ENCODE measurements at regions not wholly inside any gene's neighbourhood (a gene's known extent, or its start where the extent isn't known, plus 50 kb on each side); places are given as distances from the start of the nearest gene placed in this dataset.

- DNase-seq, result no peak
These were observed 49.9 kb upstream of the ATP2B2 start for GRCh38 chr3:10555263-10555662.

GRCh38 chr3:10556312-10556711 lies 50.9 kb upstream of the ATP2B2 start:
- no peak for DNase-seq

DNA sequence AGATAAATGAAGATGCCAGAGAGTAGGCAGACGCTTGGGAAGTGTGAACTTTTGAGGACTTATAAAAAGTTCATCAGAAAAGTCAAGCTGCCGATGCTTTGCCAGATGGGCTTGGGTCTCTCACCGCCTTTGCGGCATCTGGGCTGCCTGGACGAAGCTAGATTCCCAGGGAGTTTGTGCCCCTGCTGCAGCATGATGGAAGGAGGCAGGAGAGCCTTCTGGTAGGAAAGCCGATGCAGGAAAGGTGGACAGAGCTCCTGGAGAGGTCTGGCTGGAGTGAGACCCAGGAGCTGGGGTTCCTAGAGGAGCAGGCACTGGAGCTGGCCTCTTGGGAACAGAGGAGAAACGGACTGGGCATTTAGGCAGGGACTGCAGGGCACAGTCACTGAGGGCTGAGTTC lies 51.9 kb upstream of the ATP2B2 start:
- DNase-seq, result no peak

GRCh38 chr3:10557781-10558373 lies 52.5 kb upstream of the ATP2B2 start:
- no peak for DNase-seq

- DNase-seq, result no peak
These were observed 53.4 kb upstream of the ATP2B2 start for GRCh38 chr3:10558736-10559135.

DNA sequence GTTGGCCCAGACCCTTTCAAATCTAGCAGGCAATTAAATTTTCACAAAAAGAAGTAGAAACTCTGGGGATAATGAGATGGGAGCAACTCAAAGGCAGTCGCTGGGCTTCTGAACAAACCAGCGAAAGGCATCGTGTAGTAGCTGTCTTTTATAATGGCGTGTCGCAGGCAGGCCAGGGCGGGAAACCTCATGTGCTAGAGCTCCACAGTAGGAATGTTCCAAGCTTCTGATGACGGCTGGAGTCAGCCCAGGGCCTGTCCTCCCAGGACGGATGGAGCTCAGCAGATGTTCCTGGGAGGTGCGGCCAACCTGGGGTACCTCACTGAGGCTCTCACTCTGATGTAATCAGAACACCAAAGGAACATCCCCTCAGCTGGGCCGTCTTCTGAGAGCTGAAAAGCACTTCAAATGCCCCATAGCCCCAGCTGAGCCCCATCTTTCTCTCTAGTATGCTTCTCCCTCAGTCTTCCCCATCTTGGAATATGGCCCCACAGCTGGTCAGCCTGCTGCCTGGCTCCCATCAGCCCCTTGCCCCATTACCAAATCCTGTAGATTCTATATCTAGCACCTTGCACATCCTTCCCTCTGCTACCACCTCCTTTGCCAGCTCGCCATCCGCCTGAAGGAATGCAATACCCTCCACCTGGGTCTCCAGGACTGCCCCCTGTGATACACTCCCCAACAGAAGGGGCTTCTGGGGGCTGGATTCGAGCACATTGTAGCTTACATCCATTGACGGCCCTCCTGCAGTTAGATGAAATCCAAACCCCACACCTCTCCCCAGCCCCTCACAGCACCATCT lies 54.9 kb upstream of the ATP2B2 start:
- no peak for DNase-seq

DNA sequence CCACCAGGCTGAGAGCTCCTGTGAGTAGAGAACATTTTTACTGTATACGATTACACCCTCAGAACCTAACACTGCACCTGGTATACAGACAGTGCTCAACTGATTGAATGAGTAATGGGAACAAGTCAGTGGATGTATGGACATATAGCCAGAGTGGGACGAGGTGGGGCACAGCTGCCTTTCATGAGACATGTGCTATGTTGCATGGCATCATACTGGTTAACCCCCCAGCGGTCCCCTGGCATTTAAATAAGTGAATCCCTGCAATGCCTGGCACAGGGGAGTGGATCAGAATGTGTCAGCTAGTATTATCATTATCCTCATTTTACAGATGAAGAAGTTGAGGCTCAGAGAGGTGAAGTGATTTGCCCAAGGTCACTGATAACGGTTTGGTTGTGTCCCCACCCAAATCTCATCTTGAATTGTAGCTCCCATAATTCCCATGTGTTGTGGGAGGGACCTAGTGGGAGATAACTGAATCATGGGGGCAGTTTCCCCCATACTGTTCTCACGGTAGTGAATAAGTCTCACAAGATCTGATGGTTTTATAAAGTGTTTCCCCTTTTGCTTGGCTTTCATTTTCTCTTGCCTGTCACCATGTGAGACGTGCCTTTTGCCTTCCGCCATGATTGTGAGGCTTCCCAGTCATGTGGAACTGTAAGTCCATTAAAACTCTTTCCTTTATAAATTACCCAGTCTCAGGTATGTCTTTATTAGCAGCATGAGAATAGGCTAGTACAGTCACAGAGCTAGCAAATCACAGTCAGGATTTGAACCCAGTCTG lies 56.0 kb upstream of the ATP2B2 start:
- DNase-seq, result no peak

DNA sequence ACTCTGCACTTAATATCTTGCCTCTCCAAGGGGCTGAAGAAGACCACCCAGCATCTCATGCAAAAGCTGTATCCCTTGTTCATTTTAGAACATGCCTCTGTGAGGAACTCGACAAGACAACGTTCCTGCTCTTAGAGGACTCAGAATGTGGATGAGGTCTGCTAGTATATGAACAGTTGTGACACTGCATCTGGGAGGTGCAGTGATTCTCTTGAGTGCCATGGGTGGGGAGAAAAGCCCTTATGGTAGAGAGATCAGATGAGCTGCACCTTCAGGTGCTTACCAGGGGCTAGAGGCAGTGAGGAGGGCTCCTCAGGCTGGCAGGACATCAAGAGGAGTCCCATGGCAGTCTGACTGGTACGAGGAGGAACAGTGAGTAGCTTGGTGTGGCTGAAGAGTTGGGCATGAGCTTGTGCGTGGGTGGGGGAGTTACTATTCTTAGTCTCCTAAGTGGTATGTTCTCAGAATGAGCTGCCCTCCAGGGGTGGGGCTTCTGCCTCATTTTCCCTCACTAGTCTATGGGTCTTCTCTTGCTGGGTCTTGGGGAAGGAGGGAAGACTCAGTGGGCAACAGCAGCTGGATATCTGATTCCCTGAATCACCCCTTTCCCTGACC lies 56.7 kb upstream of the ATP2B2 start:
- no peak for DNase-seq

DNA sequence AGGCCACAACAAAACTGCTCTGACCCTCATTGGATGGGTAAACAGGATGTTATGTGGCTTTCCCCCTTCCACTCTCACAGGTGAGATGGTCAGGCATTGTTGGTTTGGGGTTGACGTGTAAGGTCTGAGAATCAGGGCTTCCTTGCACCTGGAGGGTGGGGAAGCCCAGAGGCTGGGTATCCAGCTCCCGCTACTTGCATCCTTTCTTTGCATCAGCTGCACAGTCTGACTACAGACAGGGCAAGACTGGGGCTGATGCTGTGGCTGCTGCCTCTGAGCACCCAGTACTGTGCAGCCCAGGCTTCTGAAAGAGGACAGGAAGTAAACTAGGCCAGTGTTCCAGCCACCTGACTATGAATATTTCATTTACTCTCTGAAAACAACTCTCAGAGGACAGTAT lies 58.0 kb upstream of the ATP2B2 start:
- DNase-seq, result no peak

- no peak for DNase-seq
These were observed 60.4 kb upstream of the ATP2B2 start for GRCh38 chr3:10565814-10566213.

DNA sequence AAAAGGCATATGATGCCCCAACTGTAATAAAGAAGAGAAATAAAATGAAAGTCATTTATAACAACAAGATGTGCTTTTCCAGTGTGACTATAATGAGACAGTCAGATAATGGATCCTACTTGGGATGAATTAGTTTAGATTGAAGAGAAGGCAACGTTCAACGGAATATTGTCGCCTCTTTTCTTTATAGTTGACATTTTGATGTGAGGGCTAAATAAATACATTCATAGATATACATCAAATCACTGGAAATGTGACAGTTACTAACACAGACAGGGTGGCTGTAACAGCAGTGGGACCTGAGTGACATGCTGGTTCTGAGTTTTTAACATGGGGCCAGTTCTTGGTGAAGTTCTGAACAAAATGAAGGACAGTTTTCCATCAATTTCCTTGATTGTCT lies 61.1 kb upstream of the ATP2B2 start:
- no peak for DNase-seq

DNA sequence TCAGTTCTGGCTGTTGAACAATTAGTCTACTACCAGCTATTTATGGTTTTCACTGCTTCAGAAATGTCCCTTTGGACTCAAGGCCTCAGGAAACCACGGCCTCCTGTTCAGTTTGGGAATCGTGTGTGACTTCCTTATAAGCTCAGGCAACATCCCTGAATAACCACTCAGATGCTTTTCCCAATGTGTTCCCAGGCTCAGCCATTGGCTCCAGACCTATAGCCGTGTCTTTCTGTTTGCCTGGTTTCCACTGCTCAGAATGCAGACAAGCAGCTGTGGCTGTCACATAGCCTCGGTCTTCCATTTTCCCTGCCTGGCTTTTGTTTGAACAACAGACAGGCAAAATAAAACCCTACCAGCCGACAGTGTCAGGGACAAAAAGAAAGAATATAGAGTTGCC lies 63.2 kb upstream of the ATP2B2 start:
- DNase-seq, result no peak

DNA sequence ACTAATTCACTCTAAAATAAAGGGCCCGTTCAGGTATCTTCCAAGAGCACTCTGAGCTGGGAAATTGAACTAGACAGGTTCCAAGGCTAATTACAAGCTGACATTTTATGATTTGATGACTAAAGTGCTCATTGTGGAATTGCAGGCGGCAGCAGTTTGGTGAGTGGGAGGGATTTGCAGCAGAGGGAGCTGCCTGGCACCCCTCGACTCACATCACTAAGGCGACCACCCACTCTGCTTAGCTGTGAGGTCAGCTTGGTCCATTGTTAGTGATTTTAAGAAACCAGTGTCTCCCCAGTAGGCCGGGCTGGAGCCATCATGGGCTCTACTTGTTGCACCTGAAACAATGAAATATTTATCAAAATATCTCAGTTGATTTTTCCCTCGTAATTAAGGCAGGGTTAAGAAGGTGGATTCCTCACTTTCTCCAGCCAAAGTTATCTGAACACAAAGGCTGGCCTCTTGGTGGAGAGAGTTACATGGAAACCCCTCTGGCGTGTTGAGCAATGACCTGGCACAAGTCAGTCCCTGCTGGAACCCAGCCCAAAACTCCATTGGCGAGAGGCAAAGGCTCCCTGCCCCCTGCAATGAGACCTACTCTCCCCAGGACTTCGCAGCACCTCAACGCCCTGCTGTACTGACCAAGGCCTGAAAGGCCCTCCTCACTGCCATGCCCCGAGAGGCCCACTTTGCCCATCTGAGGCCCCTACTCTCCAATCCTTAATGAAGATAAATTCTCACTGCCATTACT lies 65.0 kb upstream of the ATP2B2 start:
- DNase-seq, result no peak

DNA sequence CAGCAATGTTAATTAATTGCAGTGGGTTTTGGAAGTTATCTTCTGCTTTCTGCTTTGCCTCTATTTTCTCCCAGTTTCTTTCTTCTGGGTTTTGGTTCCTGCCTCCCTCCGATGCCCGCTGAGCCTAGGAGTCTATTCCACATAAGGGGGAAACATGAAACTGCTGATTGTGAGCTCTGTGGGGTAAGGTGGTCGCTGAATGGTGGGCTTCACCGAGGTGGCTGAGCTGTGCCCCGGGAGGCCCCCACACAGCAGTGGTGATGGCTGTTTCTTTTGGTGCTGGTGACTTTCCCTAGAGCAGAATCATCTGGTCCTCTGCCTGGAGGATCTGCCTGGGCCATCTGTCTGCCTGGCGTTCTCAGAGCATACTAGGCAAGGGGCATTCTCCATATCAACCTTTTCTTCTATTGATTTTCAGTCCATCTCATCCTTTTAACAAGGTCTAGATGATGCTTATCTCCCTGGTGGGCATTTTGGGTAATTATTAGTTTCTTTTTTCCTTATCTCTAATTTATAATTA lies 68.8 kb upstream of the ATP2B2 start:
- DNase-seq, result no peak

DNA sequence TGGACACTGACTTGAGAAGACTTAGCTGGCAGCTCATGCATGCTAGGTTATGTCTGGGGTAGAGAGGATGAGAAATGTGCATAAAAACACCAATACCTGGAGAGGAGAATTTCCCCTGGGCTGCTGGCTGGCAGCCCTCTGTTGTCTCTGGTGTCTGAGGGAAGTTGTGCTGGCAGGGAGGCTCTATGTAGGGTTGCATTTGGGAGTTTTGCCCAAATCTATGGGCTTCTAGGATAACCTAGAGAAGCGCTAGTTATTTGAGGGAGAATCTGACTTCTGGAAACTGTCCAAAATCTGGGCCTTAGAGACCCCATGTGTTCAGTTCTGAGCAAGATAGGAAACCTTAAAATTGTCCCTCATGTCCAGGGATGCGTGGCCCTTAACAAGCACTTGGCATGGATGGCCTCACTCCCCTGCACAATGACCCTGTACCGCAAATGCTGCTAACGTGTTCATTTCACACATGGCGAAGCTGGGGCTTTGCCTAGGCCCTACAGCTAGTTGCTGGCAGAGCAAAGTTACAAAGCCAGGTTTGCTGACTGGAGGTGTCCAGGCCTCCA lies 70.3 kb upstream of the ATP2B2 start:
- no peak for DNase-seq

DNA sequence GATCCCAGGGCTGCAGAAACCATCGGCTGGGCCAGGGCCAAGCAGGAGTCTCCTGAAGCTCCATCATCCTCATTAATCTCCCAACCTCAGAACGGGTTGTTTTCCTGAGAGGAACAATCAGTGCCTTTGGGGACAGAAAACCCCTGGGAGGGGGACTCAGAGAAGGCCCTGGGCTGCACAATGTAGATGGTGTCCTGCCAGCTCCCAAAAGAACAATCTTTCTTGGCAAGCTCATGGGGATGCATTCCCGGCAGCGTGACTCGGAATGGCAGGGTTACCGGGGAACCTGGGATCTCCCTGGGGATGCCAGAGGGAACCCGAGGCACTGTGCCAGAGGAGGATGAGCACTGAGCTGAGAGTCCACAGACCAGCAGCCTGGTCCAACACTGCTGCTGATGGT lies 72.1 kb upstream of the ATP2B2 start:
- no peak for DNase-seq

DNA sequence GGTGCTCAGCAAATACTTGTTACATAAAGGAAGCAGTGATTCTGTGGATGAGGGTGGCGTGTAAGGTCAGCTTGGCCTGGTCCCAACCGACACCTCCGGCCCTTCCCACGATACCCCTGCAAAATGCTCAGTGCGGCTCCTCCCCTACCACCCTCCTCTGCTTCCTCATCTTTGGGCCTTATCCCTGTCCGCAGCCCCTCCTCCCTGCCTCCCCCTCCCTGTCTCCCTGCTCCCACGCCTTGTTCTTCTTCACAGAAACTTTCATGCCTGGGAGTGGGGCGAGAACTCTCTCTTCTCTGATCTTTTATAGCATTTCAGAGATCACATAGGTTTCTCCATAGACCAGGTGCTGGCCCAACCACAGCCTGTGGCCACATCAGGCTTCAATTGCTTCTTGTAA lies 75.0 kb upstream of the ATP2B2 start:
- no peak for DNase-seq

DNA sequence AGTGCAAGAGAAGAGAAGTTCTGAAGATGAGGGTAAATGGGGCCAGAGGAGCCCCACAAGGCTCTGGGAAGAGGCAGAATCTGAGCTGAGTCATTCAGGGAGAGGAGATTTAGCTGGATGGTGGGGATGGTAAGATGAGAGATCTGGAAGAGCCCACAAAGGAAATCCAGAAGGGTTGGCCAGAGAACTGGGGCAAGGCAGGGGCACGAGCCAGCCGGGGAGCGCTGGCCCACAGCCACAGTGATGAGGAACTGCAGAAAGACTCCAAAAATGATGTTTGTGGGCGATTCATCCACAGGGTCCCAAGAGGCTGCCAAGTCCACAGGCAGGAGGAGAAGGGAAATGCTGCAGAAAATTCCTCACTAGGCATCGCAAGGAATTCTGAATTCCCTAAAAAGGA lies 75.9 kb upstream of the ATP2B2 start:
- DNase-seq, result peak; percentile 47

- no peak for DNase-seq
These were observed 76.3 kb upstream of the ATP2B2 start for GRCh38 chr3:10581716-10582115.

- DNase-seq, result no peak
These were observed 77.3 kb upstream of the ATP2B2 start for GRCh38 chr3:10582733-10583132.

GRCh38 chr3:10583798-10584708 lies 78.7 kb upstream of the ATP2B2 start:
- no peak for DNase-seq
